HT1080 (cell line): ENCODE measurements at regions not wholly inside any gene's neighbourhood (a gene's known extent, or its start where the extent isn't known, plus 50 kb on each side); places are given as distances from the start of the nearest gene placed in this dataset.
A peak's percentile ranks its signal among the peaks of the same experiment; 100 is the strongest.
"Not testable (repeated sequence)": the region's sequence is repeated elsewhere in the genome, so short reads cannot be mapped to it uniquely, and the experiment has no call there.

Experiments used
- DNase-seq: peaks from one replicate; pipeline ENCODE4 v3.0.0-alpha.2; 2015; ENCODE audit warnings: low read depth

DNA sequence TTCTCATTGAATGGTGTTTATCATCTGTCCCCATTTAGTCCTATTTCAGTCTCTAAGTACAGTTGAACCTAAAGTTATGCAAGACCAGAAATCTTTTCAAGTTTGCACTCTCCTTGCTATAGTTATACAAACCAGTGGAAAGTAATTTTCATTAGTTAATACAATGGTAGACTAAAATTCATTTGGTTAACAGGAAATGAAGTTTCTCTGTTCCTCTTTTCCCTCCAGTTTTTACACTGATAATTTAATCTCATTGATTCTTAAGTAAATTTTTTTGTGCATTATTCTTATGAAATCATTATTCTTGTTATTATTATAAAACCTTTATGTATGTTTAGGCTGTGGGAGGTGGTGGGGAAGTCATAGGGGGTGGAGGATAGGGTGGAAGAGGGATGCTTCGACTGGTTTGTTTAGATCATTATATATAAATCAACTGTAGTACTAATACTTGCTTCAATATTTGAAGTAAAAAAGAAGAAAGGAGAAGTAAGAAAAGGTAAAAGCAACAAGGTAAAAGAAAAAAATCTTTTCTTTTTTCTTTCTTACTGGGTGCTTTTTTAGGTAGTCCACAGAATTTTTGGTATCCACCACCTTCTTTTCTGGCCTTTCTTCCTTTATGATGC, 104.1 kb downstream of the GPR85 start:
- DNase-seq: no peak

DNA sequence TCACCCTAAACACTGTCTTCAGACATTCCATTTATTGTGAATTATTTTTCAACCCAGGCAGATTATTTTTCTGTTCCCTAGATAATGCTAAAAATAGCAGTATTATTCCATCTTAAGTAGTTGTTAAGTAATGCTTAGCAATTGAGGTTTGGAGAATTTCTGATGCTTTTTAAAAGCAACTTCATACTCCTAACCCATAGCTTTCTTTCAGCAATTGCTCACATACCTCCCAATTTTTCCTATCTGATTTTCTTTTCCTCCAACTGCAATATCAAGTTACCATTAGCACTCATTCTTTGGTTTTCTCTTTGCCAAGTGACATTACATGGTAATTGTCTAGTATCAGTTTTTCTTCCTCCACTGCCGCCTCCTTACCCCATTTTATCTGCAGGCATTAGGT, 104.7 kb downstream of the GPR85 start:
- no peak for DNase-seq

DNA sequence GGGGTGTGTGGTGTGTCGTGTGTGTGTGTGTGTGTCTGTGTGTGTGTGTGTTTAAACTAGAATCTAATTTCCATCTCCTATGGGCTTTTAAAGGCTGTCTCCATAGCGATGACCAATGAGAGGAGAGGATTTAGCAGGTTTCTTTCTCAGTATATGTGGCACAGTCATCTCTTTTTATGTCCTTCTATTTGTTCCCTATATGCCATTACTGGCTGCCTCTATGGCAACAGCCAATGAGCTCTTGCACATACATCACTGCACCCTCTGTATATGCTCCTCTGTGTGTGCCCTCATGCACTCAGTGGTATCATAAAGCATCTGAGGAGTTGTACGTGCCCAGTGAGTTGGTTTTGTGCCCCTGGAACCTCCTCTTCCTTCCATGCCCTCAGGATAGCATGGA, 107.6 kb downstream of the GPR85 start:
- not testable (repeated sequence) for DNase-seq

DNA sequence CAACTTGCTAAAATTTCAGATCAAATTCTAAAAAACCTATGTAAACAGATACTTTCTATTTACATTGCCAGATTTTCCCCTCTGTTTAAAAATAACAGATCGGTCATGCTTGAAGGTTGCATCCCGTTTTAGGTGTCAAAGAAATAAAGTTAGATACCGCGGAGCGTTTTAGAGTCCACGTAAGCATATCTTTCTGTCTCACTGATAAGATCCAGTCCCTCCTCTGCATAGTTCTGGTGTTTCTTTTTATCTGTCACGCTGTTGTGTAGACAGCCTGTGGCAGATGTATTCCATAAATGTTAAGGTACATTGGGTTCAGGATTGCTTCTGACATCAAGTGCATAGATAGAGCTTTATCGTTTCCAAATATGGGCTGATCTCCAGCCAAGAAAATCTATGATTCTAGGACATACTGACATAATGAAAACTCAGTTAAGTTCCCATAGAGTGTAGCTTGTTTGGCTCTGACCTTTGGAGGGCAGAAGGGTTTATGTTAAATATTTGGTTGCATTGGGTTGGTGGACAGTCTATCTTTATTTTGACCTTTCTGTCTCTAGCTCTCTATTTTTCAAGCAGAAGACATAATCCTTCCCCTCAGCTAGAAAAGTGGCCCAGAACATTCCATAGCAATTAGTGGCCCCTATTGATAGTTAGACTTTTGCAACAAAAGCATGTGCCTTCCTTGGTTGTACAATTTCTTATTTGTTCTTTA, 109.2 kb downstream of the GPR85 start:
- not testable (repeated sequence) for DNase-seq

DNA sequence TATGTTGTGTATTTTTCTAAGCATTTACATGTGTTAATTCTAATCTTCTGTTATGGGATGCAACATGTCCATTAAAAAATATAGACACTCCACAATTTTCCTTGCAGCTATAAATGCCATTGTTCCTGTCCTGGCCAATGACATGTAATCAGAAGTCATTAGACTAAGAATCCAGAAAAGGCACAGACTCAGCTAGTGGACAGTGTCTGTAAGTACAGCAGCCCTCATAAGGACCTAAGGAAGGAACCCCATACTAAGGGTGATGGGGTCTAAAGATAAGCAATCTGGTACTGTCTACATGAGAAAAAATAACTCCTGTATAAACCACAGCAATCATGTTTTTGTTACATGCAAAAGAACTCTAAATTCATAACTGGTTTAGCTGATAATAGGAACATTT, 115.9 kb downstream of the GPR85 start:
- no peak for DNase-seq

DNA sequence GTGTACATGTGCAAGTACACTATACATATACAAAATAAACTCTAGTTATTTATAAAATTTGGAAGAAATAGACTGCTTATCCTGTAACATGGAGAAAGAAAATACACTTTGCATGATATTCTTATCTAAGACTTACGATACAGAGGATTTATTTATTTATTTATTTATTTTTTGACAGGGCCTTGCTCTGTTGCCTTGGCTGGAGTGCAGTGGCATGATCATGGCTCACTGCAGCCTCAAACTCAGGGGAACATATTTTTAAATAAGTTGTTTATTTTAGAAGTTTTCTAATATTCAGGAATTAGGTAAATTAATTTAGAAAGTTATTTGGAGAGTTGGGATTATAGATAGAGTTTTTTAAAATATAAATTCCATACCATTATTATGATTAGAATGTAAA, 116.7 kb downstream of the GPR85 start:
- no peak for DNase-seq

DNA sequence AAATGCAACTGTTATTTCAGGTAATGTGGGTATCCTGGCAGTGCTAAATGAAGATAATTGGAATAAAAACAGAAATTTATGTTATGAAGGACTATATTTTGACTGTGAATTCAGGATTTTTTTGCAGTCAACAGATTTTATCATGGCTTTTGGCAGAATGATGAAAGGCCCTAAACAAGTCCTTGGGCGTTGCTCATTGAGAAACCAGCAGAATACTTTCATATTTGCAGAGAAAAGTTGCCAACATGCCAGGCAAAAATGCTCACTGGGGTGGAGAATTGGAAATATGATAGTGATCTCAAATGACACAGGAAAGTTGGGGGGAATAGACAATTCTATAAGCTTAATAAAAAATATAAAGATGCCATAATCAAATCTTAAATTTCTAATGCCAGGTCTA, 121.1 kb downstream of the GPR85 start:
- DNase-seq: no peak

DNA sequence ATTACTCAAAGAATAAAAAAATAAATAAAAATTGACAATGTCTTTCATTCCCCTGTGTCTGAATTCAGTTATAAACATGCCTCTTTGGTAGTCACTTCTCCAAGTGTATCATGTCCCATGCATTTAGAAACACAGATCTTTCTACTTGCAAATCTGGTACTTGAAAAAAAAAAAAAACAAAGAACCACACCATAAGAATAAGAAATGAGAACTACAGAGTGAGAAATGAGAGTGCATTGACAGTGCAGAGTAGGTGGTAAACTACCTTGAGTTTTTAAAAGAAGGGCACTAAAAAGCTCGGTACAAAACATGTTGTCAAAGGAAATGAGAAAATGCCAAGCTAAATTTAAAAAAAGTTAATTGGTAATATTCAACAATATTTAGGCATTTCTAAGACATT, 123.0 kb downstream of the GPR85 start:
- no peak for DNase-seq

DNA sequence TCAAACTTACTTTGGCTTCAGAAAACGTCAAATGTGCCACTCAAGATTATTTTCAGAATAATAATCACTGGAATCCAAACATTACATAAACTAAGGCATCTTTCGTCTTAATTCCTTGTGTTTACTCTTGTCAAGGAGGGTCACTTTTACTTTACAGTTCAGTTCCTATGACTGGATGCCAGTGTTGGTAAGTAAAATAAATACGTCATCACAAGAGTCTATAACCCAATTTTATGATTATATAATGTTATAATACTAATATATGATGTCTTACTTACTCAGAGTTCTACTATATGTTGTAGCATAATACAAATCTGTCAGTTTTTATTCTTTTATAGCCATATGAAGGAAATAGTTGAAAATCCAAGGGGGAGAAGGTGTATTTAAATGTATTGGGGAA, 123.8 kb downstream of the GPR85 start:
- no peak for DNase-seq

DNA sequence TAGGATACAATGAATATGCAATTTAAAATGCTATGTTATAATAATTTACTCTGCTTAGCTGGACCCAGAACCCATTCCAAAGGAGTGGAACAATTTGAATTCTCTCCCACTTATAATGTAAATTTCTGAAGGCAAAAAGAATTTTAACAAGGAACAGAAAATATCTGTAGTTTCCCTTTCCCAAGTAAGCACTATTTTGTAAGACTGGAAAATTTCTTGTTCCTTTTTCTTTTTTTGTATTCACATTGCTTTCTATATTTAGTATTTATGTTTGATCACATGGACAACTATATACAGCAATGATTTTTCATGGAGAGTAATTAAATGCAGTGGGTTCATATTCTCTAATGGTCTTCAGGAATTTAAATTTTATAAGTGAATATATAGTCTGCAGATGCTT, 127.4 kb downstream of the GPR85 start:
- DNase-seq: no peak

DNA sequence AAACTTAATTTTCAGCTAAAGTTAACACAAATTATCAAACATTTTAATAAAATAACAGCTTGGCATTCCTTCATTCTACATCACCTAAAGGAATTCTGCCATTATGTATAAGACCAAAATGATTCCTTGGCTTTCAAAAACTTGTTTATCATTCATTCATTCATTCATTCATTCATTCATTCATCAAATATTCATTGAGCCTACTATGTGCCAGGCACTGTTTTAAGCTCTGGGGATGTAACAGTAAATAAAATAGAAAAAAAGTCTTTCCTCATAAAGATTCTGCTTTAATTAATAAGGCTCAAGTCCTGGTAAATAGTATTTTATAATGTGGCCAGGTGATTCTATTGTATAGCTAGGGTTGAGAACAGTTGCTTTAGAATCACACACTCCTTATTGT, 127.9 kb downstream of the GPR85 start:
- DNase-seq: no peak

DNA sequence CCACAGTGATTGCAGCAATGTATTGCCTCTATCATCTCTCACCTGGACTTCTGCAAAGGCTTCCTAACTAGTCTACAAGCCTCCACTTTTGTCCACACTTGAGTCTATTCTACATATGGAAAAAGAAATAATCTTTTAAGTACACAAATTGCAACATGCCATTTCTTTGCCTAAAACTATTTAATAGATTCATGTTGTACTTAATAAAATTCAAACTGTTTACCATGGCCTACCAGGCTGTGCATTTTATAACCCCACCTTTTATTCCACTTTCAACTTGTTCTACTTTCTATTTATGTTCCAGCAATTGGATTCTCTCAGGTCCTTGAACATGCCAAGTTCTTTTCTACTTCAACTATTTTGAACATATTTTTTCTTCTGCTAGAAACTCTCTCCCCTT, 128.7 kb downstream of the GPR85 start:
- no peak for DNase-seq

DNA sequence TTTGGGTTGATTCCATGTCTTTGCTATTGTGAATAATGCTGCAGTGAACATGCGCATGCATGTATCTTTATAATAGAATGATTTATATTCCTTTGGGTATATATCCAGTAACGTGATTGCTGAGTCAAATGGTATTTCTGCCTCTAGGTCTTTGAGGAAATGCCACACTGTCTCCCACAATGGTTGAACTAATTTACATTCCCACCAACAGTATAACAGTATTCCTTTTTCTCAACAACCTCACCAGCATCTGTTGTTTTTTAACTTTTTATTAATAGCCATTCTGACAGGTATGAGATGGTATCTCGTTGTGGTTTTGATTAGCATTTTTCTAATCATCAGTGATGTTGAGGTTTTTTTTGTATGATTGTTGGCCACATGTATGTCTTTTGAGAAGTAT, 133.6 kb downstream of the GPR85 start:
- not testable (repeated sequence) for DNase-seq

DNA sequence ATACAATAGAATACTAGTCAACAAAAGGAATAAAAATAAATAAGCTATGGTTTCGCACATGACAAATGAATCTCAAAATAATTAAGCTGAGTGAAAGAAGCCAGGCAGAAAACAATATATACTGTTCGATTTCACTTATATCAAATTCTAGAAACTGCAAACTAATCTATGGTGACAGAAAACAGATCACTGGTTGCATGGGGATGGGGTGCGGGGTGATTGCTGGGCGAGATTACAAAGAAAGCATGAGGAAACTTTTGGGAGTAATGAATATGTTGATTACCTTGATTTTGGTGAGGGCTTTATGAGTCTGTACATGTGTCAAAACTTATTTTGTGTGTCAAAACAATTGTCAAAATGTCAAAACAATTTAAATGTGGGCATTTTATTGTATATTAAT, 135.6 kb downstream of the GPR85 start:
- DNase-seq: no peak

DNA sequence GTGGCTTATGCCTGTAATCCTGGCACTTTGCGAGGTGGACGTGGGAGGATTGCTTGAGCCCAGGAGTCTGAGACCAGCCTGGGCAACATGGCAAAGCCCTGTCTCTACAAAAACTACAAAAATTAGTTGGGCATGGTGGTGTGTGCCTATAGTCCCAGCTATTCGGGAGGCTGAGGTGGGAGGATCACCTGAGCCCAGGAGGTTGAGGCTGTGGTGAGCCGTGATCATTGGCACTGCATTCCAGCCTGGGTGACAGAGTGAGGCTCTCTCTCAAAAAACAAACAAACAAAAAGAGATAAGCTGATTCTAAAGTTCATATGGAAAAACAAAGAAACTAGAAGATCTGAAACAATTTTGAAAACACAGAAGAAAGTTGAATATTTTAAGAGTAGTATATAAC, 136.9 kb downstream of the GPR85 start:
- not testable (repeated sequence) for DNase-seq

DNA sequence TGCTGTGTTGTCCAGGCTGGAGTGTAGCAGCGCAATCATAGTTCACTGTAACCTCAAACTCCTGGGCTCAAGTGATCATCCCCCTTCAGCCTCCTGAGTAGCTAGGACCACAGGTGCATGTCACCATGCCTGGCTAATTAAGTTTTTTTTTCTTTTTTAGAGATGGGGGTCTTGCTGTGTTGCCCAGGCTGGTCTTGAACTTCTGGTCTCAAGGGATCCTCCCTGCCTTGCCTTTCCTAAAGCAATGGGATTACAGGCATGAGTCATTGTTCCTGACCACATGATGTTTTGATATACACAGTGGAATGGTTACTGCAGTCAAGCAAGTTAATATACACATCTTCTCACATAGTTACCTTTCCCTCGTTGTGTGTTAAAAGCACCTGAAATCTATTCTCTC, 140.3 kb downstream of the GPR85 start:
- peak; percentile 15 for DNase-seq

DNA sequence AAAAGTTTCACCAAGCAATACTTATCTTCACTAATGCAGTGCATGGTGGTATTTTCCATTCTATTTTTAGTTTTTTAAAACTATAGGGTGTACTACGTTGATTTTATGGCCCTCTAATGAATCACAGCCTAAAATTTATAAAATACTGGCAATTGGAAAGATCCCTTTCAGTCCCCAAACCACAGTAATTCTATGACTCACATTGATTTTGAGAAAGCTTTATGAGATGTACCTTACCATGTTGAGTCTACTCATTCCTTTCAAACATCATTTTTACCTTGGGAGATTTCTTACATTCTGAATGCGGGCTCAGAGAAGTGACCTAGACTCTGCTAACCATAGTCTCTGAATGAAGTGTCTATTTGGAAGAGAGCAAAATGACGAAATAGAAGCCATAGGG, 141.6 kb downstream of the GPR85 start:
- DNase-seq: no peak

DNA sequence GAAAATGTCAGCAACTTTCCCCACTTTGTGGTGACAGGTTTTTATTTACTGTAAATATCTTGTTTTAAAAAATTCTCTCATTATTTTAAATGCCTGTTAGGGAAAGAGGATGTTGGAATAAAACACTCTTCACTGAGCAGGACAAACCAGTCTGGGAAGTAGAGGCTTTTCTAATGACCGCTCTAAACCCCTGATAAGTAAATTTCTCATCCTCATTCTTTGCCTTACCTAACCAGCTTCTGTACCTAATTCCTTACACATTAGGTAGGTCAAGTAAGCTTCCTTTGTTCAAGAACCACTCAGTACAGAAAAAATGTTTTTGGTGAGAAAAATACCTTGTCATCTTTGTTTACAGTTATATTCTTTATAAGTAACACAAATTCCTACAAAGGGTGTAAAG, 143.6 kb downstream of the GPR85 start:
- DNase-seq: no peak

DNA sequence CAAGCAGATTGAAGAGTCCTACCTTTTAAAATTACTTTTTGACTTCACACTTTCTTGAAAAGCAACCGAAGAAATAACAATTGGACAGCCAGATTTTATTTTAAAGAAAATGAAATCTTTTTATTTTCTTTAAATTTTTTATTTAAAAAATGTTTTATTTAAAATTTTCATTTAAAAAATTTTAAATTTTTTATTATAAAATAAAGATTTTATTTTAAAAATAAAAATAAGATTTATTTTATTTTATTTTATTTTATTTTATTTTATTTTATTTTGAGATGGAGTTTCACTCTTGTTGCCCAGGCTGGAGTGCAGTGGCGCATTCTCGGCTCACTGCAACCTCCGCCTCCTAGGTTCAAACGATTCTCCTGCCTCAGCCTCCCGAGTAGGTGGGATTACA, 144.5 kb downstream of the GPR85 start:
- DNase-seq: not testable (repeated sequence)

DNA sequence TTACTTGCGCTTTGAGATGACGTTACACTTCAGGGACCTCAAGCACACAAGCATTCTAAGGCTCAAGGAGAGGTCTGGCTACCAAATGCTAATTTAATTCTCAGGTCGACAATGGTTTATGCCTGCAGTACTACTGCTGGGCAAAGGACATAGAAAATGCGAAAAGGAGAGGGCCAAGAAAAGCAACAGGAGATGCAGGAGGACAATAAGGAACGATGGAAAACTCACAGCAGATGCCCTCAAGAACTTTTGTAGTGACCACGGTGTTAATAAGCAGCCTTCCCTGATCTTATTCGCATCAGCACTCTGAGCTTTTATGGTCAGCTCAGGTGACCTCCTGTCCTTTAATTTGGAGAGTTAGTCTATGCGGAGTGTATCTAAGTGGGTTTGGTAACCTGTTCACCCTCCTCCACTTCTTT, 146.3 kb downstream of the GPR85 start:
- no peak for DNase-seq

DNA sequence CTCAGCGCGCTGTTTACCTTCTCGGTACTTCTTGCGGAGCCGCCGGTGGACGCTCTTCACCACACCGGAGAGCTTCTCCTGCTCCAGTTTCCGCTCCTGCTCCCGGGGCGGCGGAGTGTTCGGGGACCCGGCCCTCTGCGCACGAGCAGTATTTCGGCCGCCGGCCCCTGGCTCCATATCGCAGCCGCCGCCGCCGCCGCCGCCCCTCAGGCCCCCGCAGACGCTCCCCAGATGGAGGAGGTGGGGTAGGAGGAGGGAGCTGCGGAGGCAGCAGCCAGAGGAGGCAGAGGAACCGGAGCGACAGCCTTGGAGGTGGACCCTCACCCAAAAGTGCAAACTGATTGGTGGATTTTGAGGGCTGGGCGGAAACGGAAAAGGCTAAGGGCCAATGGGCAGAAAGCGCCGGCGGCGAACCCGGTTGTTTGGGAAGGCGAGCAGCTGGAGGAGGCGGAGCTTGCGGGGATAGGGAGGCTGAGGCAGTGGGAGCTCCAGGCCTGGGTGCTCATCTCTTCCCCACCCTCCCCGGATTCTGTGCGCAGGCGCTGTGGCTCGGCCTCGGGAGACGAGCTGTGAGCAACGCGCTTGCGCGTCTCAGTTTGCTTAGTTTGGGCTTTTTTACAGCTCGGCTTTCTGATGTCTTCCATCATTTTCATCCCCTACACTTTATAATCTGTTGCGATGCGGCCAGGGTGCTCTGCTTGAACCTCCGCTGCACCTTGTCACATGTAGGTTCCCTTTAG, 146.9 kb downstream of the GPR85 start:
- DNase-seq: peak; percentile 99

DNA sequence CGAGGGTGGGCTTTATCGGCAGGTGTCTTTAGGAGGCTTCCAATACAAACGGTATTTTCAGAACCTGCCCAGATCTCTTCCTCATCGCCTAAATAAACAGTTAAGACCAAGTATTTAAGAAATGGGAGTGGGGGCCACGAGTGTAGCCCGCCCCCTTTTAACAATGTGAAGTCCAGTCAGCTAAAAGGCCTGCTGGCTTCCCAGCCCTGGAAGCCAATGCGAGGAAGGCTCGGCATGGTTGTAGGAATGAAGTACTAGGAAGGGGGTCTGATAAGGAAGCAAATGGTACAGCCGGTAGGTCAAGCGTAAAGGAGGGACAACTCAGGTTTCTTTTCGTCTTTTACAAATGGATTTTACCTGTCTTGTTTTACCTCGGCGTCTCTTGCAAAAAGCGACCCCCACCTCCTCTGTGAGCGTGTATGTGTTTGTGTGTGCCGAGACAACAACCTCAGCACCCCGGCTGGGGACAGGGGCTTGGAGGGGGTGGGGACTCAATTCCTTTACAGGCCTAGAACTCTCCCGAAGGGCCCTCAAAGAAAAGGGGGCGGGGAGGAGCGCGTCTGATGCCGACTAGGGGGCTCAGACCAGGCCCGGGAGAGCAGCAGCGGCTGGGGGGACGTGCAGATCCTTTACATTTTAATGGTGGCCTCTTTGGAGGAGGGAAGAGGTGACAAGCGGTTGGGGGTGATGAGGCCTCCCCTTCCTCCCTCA, 147.6 kb downstream of the GPR85 start:
- DNase-seq: no peak
